ENCODE measurements at regions not wholly inside any gene's neighbourhood (a gene's known extent, or its start where the extent isn't known, plus 50 kb on each side); places are given as distances from the start of the nearest gene placed in this dataset.
"Not testable (repeated sequence)": the region's sequence is repeated elsewhere in the genome, so short reads cannot be mapped to it uniquely, and the experiment has no call there.

DNA sequence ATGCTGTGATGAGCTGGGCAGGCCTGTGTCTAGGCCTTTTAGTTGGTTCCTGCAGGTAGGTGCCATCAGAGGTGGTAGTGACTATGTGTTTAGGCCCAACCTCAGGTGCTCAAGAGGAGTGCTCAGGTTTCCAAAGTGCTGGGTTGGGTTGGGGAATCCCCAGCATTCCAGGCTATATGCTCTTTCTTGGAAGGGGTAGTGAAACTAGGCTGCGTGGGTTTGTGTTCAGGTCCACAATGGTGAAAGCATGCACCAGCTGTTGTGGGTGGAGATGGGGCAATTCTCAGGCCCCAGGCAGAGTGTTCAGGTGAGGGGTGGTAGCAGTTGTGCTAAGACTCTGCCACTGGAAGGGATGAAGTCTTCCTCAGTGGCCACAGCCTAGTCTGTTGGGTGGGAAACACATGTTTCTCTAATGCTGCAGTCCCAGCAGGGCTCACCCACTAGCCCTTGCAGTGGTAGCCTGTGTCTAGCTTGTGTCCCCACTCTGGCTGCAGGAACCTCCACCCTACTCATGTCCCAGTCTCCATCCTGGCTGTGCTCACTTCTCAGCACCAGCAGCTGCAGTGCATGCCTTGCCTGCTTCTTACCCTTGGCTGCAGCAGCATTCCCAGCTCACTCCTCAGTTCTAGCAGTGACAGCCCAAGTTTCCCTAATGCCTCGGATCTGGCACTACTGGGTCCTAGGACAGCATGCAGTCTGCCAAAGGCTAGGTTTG lies 78.9 kb downstream of the FAM170A start:
- Histone ChIP-seq H3K9me3 (no peaks in the 10 kb centered on the region), H3K4me2 (no peak overlapping the region), H3K4me3 (no peak overlapping the region), H3K4me1 (no peaks in the 10 kb centered on the region), H3K27ac (no peak overlapping the region)
- TF ChIP-seq EHMT2 (IDR thresholded peaks at IDR 0.05; ENCODE audit: low read depth) (no peak), HES2 (IDR thresholded peaks at IDR 0.05) (no peak), HEYL (CRISPR knock-in tag; IDR thresholded peaks at IDR 0.05) (no peak), FOSL2 (IDR thresholded peaks at IDR 0.05) (no peak), FOSL2 (CRISPR knock-in tag; IDR thresholded peaks at IDR 0.05) (no peak), RARB (CRISPR knock-in tag; IDR thresholded peaks at IDR 0.05) (no peak), HOXB5 (CRISPR knock-in tag; IDR thresholded peaks at IDR 0.05) (no peak), CHD2 (IDR thresholded peaks at IDR 0.05; ENCODE audit: low read length, partially characterized antibody) (no peak), PBX3 (IDR thresholded peaks at IDR 0.05) (no peak)
- TF ChIP-seq, protein P1, sequence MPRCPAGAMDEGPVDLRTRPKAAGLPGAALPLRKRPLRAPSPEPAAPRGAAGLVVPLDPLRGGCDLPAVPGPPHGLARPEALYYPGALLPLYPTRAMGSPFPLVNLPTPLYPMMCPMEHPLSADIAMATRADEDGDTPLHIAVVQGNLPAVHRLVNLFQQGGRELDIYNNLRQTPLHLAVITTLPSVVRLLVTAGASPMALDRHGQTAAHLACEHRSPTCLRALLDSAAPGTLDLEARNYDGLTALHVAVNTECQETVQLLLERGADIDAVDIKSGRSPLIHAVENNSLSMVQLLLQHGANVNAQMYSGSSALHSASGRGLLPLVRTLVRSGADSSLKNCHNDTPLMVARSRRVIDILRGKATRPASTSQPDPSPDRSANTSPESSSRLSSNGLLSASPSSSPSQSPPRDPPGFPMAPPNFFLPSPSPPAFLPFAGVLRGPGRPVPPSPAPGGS (IDR thresholded peaks at IDR 0.05), result no peak
- FAIRE-seq (no peak), DNase-seq (ENCODE audit: low read depth in 1 of 2, low spot score in 1 of 2) (no peak), ATAC-seq (no peak)
- POLR2A ChIA-PET, result no interaction called here
- WGBS (ENCODE audit: missing lambda C conversion rate), result 3% methylated on average over 2 of the region's 2 CpGs
- CTCF ChIA-PET, result no interaction called here

DNA sequence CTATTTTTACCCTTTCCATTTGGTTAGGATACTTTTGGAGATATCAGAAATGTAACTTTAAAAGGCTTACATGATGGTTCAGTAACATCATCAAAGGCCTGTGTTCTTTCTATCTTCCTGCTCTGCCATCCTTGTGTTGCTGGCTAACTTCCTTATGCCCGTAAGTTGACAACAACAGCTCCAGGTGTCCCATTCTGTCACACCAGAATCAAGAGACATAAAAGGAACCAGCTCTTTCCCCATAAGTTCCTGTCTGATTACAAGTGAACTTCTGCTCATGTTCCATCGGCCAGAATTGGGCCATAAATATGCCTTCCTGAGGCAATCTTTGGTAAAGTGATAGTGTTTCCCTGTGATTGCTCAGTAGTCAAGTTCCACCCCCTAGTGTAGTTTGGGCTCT lies 92.4 kb downstream of the FAM170A start:
- H3K4me3 ChIP-seq, result no peak overlapping the region
- ChIA-PET CTCF (no interaction called here), POLR2A (no interaction called here)
- H3K27ac ChIP-seq, result no peak overlapping the region
- 0% methylated on average over 2 of the region's 2 CpGs for WGBS (ENCODE audit: missing lambda C conversion rate)
- ATAC-seq, result no peak
- no peak for DNase-seq (ENCODE audit: low read depth in 1 of 2, low spot score in 1 of 2)
- TF ChIP-seq, protein P2, sequence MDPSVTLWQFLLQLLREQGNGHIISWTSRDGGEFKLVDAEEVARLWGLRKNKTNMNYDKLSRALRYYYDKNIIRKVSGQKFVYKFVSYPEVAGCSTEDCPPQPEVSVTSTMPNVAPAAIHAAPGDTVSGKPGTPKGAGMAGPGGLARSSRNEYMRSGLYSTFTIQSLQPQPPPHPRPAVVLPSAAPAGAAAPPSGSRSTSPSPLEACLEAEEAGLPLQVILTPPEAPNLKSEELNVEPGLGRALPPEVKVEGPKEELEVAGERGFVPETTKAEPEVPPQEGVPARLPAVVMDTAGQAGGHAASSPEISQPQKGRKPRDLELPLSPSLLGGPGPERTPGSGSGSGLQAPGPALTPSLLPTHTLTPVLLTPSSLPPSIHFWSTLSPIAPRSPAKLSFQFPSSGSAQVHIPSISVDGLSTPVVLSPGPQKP (IDR thresholded peaks at IDR 0.05; ENCODE audit: low read depth, low read length), result no peak
- TF ChIP-seq SREBF2 (IDR thresholded peaks at IDR 0.05) (no peak), PHF8 (IDR thresholded peaks at IDR 0.05; ENCODE audit: borderline replicate concordance, low read depth) (no peak), CHD4 (IDR thresholded peaks at IDR 0.05; ENCODE audit: borderline replicate concordance) (no peak), TFCP2L1 (CRISPR knock-in tag; IDR thresholded peaks at IDR 0.05) (no peak)
- no peak overlapping the region for H3K4me2 ChIP-seq
- H3K4me1 ChIP-seq, result no peaks in the 10 kb centered on the region
- H3K9me3 ChIP-seq, result 0 out of 3 replicates have a peak, but pooled peaks cover 3% of the 10 kb centered on the region
- no peak for FAIRE-seq

DNA sequence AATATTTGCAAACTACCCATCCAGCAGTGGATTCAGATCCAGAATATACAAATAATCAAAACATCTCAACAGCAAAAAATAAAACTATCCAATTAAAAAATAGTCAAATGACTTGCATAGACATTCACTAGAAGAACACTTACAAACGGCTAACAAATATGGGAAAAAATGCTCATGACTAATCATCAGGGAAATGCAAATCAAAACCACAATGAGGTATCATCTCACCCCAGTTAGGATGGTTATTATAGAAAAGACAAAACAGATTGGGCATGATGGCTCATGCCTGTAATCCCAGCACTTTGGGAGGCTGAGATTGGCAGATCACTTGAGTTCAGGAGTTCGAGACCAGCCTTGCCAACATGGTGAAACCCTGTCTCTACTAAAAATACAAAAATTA lies 95.9 kb downstream of the FAM170A start:
- H3K4me1 ChIP-seq; H3K27ac ChIP-seq; H3K4me3 ChIP-seq; ATAC-seq; CTCF ChIA-PET; POLR2A ChIA-PET; H3K4me2 ChIP-seq; H3K9me3 ChIP-seq; FAIRE-seq; DNase-seq (ENCODE audit: low read depth in 1 of 2, low spot score in 1 of 2): not testable (repeated sequence)
- 0% methylated on average over 2 of the region's 2 CpGs for WGBS (ENCODE audit: missing lambda C conversion rate)

DNA sequence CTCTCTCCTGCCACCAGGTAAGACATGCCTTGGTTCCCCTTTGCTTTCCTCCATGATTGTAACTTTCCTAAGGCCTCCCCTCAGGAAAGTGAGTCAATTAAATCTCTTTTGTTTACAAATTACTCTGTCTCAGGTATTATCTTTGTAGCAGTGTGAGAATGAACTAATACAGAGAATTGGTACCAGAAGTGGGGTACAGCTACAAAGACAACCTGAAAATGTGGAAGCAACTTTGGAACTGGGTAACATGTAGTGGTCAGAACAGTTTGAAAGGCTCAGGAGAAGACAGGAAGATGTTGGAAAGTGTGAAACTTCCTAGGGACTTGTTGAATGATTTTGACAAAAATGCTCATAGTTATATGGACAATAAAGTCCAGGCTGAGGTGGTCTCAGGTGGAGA lies 97.2 kb downstream of the FAM170A start:
- ATAC-seq, result no peak
- no peak for DNase-seq (ENCODE audit: low read depth in 1 of 2, low spot score in 1 of 2)
- Histone ChIP-seq H3K4me1 (no peaks in the 10 kb centered on the region), H3K4me2 (no peak overlapping the region), H3K27ac (no peak overlapping the region), H3K4me3 (no peak overlapping the region), H3K9me3 (0 out of 3 replicates have a peak, but pooled peaks cover 3% of the 10 kb centered on the region)
- ChIA-PET POLR2A (no interaction called here), CTCF (no interaction called here)
- no peak for FAIRE-seq
- TF ChIP-seq TP53 (CRISPR knock-in tag; IDR thresholded peaks at IDR 0.05) (no peak), CHD2 (IDR thresholded peaks at IDR 0.05; ENCODE audit: low read length, partially characterized antibody) (no peak), ZNF302 (CRISPR knock-in tag; IDR thresholded peaks at IDR 0.05) (no peak), BHLHE40 (IDR thresholded peaks at IDR 0.05; ENCODE audit: low read depth, low read length) (no peak), ZC3H11A (IDR thresholded peaks at IDR 0.05) (no peak), RAD21 (conservative IDR thresholded peaks at IDR 0.05 in 1 of 2, IDR thresholded peaks at IDR 0.05 in 1 of 2) (no peak), HOXA7 (CRISPR knock-in tag; IDR thresholded peaks at IDR 0.05) (no peak)
- TF ChIP-seq, protein P3, sequence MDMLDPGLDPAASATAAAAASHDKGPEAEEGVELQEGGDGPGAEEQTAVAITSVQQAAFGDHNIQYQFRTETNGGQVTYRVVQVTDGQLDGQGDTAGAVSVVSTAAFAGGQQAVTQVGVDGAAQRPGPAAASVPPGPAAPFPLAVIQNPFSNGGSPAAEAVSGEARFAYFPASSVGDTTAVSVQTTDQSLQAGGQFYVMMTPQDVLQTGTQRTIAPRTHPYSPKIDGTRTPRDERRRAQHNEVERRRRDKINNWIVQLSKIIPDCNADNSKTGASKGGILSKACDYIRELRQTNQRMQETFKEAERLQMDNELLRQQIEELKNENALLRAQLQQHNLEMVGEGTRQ (IDR thresholded peaks at IDR 0.05), result no peak
- TF ChIP-seq, protein P1 (IDR thresholded peaks at IDR 0.05), result no peak

Measured in A549 (cell line).